ENCODE measurements at regions not wholly inside any gene's neighbourhood (a gene's known extent, or its start where the extent isn't known, plus 50 kb on each side); places are given as distances from the start of the nearest gene placed in this dataset.
"Not testable (repeated sequence)": the region's sequence is repeated elsewhere in the genome, so short reads cannot be mapped to it uniquely, and the experiment has no call there.

- DNase-seq = no peak
- in situ Hi-C loops (cut with HindIII; ENCODE audit: low pct_ligation_motif_present, low pct_unique_long_range_greater_than_20kb, low sequenced_read_pairs) = no loop called here
These were observed 668.7 kb upstream of the CPEB2 start for GRCh38 chr4:14333616-14334015.

GRCh38 chr4:14334166-14334565, 668.1 kb upstream of the CPEB2 start:
- in situ Hi-C loops (cut with HindIII; ENCODE audit: low pct_ligation_motif_present, low pct_unique_long_range_greater_than_20kb, low sequenced_read_pairs) = no loop called here
- DNase-seq = no peak

- in situ Hi-C loops (cut with HindIII; ENCODE audit: low pct_ligation_motif_present, low pct_unique_long_range_greater_than_20kb, low sequenced_read_pairs) = no loop called here
- DNase-seq = no peak
These were observed 666.4 kb upstream of the CPEB2 start for GRCh38 chr4:14335872-14336271.

- in situ Hi-C loops (cut with HindIII; ENCODE audit: low pct_ligation_motif_present, low pct_unique_long_range_greater_than_20kb, low sequenced_read_pairs) = no loop called here
- no peak for DNase-seq
These were observed 665.6 kb upstream of the CPEB2 start for GRCh38 chr4:14336656-14337055.

- DNase-seq = no peak
- in situ Hi-C loops (cut with HindIII; ENCODE audit: low pct_ligation_motif_present, low pct_unique_long_range_greater_than_20kb, low sequenced_read_pairs) = no loop called here
These were observed 664.2 kb upstream of the CPEB2 start for GRCh38 chr4:14337892-14338584.

GRCh38 chr4:14338585-14339265, 663.6 kb upstream of the CPEB2 start:
- DNase-seq = no peak
- in situ Hi-C loops (cut with HindIII; ENCODE audit: low pct_ligation_motif_present, low pct_unique_long_range_greater_than_20kb, low sequenced_read_pairs) = no loop called here

GRCh38 chr4:14339715-14340114, 662.6 kb upstream of the CPEB2 start:
- no peak for DNase-seq
- in situ Hi-C loops (cut with HindIII; ENCODE audit: low pct_ligation_motif_present, low pct_unique_long_range_greater_than_20kb, low sequenced_read_pairs) = no loop called here

- in situ Hi-C loops (cut with HindIII; ENCODE audit: low pct_ligation_motif_present, low pct_unique_long_range_greater_than_20kb, low sequenced_read_pairs) = no loop called here
- no peak for DNase-seq
These were observed 662.0 kb upstream of the CPEB2 start for GRCh38 chr4:14340321-14340720.

- no peak for DNase-seq
- in situ Hi-C loops (cut with HindIII; ENCODE audit: low pct_ligation_motif_present, low pct_unique_long_range_greater_than_20kb, low sequenced_read_pairs) = no loop called here
These were observed 658.3 kb upstream of the CPEB2 start for GRCh38 chr4:14343961-14344360.

- in situ Hi-C loops (cut with HindIII; ENCODE audit: low pct_ligation_motif_present, low pct_unique_long_range_greater_than_20kb, low sequenced_read_pairs) = no loop called here
- DNase-seq = no peak
These were observed 656.9 kb upstream of the CPEB2 start for GRCh38 chr4:14345356-14345775.

GRCh38 chr4:14347526-14347925, 654.8 kb upstream of the CPEB2 start:
- in situ Hi-C loops (cut with HindIII; ENCODE audit: low pct_ligation_motif_present, low pct_unique_long_range_greater_than_20kb, low sequenced_read_pairs) = no loop called here
- no peak for DNase-seq

GRCh38 chr4:14348506-14348905, 653.8 kb upstream of the CPEB2 start:
- in situ Hi-C loops (cut with HindIII; ENCODE audit: low pct_ligation_motif_present, low pct_unique_long_range_greater_than_20kb, low sequenced_read_pairs) = no loop called here
- no peak for DNase-seq

GRCh38 chr4:14358544-14359160, 643.6 kb upstream of the CPEB2 start:
- DNase-seq; in situ Hi-C loops (cut with HindIII; ENCODE audit: low pct_ligation_motif_present, low pct_unique_long_range_greater_than_20kb, low sequenced_read_pairs): not testable (repeated sequence)

GRCh38 chr4:14359991-14360390, 642.3 kb upstream of the CPEB2 start:
- in situ Hi-C loops (cut with HindIII; ENCODE audit: low pct_ligation_motif_present, low pct_unique_long_range_greater_than_20kb, low sequenced_read_pairs) = no loop called here
- no peak for DNase-seq

GRCh38 chr4:14361084-14361483, 641.2 kb upstream of the CPEB2 start:
- in situ Hi-C loops (cut with HindIII; ENCODE audit: low pct_ligation_motif_present, low pct_unique_long_range_greater_than_20kb, low sequenced_read_pairs) = no loop called here
- DNase-seq = no peak

GRCh38 chr4:14362385-14362784, 639.9 kb upstream of the CPEB2 start:
- in situ Hi-C loops (cut with HindIII; ENCODE audit: low pct_ligation_motif_present, low pct_unique_long_range_greater_than_20kb, low sequenced_read_pairs) = no loop called here
- DNase-seq = no peak

- in situ Hi-C loops (cut with HindIII; ENCODE audit: low pct_ligation_motif_present, low pct_unique_long_range_greater_than_20kb, low sequenced_read_pairs) = no loop called here
- DNase-seq = no peak
These were observed 637.2 kb upstream of the CPEB2 start for GRCh38 chr4:14364953-14365536.

- in situ Hi-C loops (cut with HindIII; ENCODE audit: low pct_ligation_motif_present, low pct_unique_long_range_greater_than_20kb, low sequenced_read_pairs) = no loop called here
- no peak for DNase-seq
These were observed 633.9 kb upstream of the CPEB2 start for GRCh38 chr4:14368391-14368790.

GRCh38 chr4:14371131-14371530, 631.1 kb upstream of the CPEB2 start:
- in situ Hi-C loops (cut with HindIII; ENCODE audit: low pct_ligation_motif_present, low pct_unique_long_range_greater_than_20kb, low sequenced_read_pairs) = no loop called here
- DNase-seq = no peak

All from ACHN (cell line).